ENCODE measurements at regions not wholly inside any gene's neighbourhood (a gene's known extent, or its start where the extent isn't known, plus 50 kb on each side); places are given as distances from the start of the nearest gene placed in this dataset.
A peak's percentile ranks its signal among the peaks of the same experiment; 100 is the strongest.
"Not testable (repeated sequence)": the region's sequence is repeated elsewhere in the genome, so short reads cannot be mapped to it uniquely, and the experiment has no call there.

GRCh38 chr6:104676679-104677078 is 183.0 kb downstream of the HACE1 start:
- DNase-seq = not testable (repeated sequence)

- DNase-seq = not testable (repeated sequence)
Observed at GRCh38 chr6:104675161-104675560, 184.6 kb downstream of the HACE1 start.

- not testable (repeated sequence) for DNase-seq
Observed at GRCh38 chr6:104673078-104673477, 186.6 kb downstream of the HACE1 start.

DNA sequence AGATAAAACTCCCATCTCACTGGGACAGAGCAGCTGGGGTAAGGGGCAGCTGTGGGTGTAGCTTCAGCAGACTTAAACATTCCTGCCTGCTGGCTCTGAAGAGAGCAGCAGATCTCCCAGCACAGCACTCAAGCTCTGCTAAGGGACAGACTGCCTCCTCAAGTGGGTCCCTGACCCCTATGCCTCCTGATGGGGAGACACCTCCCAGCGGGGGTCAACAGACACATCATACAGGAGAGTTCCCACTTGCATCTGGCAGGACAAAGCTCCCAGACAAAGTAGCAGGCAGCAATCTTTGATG is 188.2 kb downstream of the HACE1 start:
- DNase-seq = not testable (repeated sequence)

GRCh38 chr6:104670834-104671590 is 188.7 kb downstream of the HACE1 start:
- DNase-seq = not testable (repeated sequence)

GRCh38 chr6:104669483-104669882 is 190.2 kb downstream of the HACE1 start:
- no peak for DNase-seq

GRCh38 chr6:104656235-104656634 is 203.5 kb downstream of the HACE1 start:
- peak; percentile 10 for DNase-seq

DNA sequence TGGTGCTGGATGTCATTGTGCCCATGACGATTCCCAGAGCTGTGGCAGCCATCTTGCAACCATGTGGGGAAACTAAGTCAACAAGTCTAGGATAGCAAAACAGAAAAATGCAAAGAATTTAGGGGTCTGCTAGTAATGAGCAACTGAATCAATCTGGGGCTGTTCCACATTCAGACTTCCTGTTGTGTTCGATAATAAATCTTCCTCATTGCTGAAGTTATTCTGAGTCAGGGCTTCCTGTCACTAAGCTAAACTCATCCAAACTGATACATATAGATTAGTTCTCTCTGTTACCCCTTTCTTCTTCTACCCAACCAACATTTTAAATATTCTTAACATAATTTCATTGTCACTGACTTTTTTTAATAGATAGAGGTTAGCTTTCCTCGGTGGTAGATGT is 205.9 kb downstream of the HACE1 start:
- no peak for DNase-seq

- DNase-seq = no peak
Observed at GRCh38 chr6:104648347-104648746, 211.4 kb downstream of the HACE1 start.

DNA sequence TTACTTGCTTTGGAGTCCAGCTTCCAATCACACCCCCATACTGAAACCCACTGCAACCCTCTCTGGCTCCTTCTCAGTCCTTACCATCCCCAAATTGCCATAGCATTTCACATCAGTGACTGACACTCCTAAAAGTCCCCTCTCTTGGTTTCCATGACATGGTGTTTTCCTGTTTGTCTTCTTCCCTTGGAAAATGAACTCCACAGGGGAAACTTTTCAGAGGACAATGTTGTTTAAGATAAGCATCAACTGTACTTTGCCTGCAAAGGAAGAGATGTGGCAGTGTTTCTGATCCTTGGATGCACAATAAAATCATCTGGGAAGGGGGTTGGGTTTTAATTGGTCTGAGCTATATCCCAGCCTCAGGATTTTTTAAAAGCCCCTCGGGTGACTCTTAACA is 214.9 kb downstream of the HACE1 start:
- DNase-seq = no peak

- DNase-seq = no peak
Observed at GRCh38 chr6:104642871-104643270, 216.8 kb downstream of the HACE1 start.

DNA sequence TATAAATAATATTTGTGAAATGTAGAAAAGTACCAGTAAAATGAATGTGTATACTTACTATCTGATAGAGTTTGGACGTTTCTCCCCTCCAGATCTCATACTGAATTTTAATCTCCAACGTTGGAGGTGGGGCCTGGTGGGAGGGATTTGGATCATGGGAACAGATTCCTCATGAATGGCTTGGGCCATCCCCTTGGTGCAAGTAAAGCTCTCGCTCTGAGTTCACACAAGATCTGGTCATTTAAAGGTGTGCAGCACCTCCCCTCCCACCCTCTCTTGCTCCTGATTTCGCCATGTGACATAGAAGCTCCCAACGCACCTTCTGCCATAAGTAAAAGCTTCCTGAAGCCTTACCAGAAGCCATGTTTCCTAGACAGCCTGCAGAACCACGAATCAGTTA is 219.0 kb downstream of the HACE1 start:
- DNase-seq = no peak

DNA sequence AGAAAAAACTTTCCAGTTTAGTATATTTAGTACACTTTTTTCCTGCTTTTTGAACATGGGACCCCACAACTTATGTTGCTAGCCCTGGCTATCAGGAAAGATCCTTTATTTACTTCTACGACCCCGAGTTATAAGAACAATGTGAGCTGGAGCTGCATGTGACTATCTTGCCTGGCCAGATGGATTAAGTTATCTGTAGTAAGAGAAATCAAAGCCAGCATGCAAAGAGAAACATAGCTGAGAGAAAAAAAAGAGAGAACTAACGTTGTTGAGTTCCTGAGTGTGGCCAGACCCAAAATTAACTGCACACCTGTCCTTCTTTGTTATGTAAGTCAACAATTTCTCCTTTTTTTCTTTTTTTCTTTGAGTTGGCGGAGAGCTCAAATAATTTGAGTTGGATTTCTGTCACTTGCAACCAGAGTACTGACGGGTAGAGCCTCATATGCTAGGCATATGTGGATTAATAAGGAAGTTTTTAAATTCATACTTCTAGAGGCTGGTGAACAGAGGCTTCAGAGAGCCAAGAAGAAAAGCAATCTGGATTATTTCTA is 219.5 kb downstream of the HACE1 start:
- DNase-seq = peak; percentile 4

GRCh38 chr6:104639668-104640067 is 220.1 kb downstream of the HACE1 start:
- peak; percentile 62 for DNase-seq

DNA sequence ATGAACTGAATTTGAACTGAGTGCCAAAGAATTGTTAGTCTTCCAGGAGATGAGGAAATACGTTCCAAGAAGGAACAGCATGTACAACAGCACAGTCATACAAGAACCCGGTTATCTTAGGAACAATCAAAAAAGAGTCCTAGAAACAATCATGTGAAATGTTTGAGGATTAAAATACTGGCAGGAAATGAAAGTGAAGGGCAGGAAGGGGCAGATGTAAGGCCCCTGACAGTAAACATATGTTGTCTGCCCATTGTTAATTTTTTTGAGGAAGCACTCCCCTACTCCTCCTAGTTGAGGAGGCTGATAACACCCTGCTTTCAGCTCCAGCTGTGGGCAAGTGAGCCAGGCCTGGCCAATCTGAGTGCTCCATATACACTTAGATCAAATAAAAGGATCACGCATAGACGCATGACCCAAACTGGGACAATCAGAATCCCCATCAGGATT is 220.9 kb downstream of the HACE1 start:
- peak; percentile 17 for DNase-seq

- no peak for DNase-seq
Observed at GRCh38 chr6:104633125-104633524, 226.6 kb downstream of the HACE1 start.

DNA sequence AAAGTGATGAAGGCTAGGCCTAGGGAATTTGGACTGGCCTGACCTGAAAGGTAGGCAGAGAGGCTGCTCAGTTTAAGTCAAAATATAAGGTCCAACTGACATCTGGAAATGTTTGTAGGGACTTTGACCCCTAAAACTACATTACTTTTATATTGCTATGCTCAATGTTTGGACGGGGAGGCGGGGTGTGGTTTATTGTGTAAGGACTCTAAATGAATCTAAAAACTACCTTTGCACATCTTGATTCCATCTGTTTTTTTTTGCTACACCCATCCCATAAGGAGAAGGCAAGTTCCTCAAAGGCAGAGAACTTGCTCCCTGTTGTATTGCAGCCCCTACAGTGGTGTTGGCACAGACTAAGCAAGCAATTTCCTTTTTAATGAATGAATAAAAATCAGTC is 227.1 kb downstream of the HACE1 start:
- DNase-seq = no peak

DNA sequence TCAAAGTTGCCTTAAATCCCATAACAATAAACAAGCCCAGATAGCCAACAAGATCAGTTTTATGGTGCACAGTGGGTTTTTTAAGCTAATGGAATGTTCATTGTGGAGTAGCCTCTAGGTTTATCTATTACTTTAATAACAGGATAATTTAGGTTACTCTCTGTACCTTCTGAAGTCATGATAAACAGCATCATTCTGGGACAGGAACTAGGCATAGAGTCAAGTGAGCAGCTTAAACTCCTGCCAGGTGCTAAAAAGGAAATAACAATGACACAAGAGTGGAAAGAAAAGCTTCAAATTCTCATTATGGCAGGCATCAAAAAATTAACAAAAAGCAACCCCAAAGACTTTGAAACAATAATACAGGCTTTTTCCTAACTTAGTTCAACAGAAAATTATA is 228.8 kb downstream of the HACE1 start:
- no peak for DNase-seq

GRCh38 chr6:104630522-104630921 is 229.2 kb downstream of the HACE1 start:
- no peak for DNase-seq

GRCh38 chr6:104629826-104630225 is 229.9 kb downstream of the HACE1 start:
- DNase-seq = no peak

- no peak for DNase-seq
Observed at GRCh38 chr6:104625536-104625935, 234.2 kb downstream of the HACE1 start.

GRCh38 chr6:104623052-104623690 is 236.5 kb downstream of the HACE1 start:
- peak; percentile 7 for DNase-seq

DNA sequence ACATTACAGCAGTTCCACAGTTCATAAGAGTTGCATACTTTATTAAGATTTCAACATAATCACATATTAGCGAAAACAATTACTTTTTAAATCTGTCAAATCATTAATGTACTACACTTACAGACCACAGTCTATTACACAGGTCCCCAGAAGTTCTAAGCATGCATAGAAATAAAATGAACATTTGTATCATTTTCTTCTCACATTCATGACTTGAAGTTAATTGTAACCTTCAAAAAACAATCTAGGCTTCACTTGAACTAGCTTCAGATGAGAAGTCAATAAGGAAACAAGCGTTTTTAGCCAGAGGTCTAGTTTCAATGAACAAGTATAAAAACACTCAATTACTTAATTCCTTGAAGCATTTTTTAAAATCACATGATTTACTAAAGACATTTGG is 238.3 kb downstream of the HACE1 start:
- DNase-seq = no peak

- DNase-seq = no peak
Observed at GRCh38 chr6:104617591-104617990, 242.1 kb downstream of the HACE1 start.

Data from hematopoietic multipotent progenitor cell treated with erythropoietin and hydrocortisone succinate and interleukin-3 and kit ligand, for 6 days (in vitro differentiated cells).